Endothelial cell (in vitro differentiated cells): ENCODE measurements at regions not wholly inside any gene's neighbourhood (a gene's known extent, or its start where the extent isn't known, plus 50 kb on each side); places are given as distances from the start of the nearest gene placed in this dataset.

Source experiments
- DNase-seq: peaks from one replicate; pipeline ENCODE4 v3.0.0; 2021; ENCODE audit warnings: low spot score
- H3K27ac Mint-ChIP-seq: one replicate; pipeline ENCODE4 v1.8.0; 2021; ENCODE audit warnings: mixed read lengths, inconsistent platforms; ENCODE audit not compliant: unreplicated experiment
- H3K27me3 Mint-ChIP-seq: one replicate; pipeline ENCODE4 v1.8.0; 2021; ENCODE audit warnings: mild to moderate bottlenecking, moderate library complexity, mixed read lengths, inconsistent platforms; ENCODE audit not compliant: unreplicated experiment
- H3K36me3 Mint-ChIP-seq: one replicate; pipeline ENCODE4 v1.8.0; 2021; ENCODE audit warnings: mild to moderate bottlenecking, low read depth, mixed read lengths, inconsistent platforms; ENCODE audit not compliant: unreplicated experiment
- H3K4me1 Mint-ChIP-seq: one replicate; pipeline ENCODE4 v1.8.0; 2021; ENCODE audit warnings: mild to moderate bottlenecking, mixed read lengths, inconsistent platforms; ENCODE audit not compliant: unreplicated experiment
- H3K4me3 Mint-ChIP-seq: one replicate; pipeline ENCODE4 v1.8.0; 2021; ENCODE audit warnings: mild to moderate bottlenecking, mixed read lengths, inconsistent platforms; ENCODE audit not compliant: unreplicated experiment
- H3K9me3 Mint-ChIP-seq: one replicate; pipeline ENCODE4 v1.8.0; 2021; ENCODE audit warnings: mixed read lengths, inconsistent platforms; ENCODE audit not compliant: unreplicated experiment
- CTCF ChIP-seq: fragments of 200-600 bp; sonication (generic); IDR thresholded peaks from one replicate; pipeline ENCODE4 v1.5.0; 2021; ENCODE audit warnings: antibody characterized with exemption; ENCODE audit not compliant: unreplicated experiment

GRCh38 chr10:1896153-1896552, 158.8 kb upstream of the ADARB2 start:
- Mint-ChIP-seq H3K27ac (no peak overlapping the region), H3K9me3 (no peaks in the 10 kb centered on the region), H3K4me3 (no peak overlapping the region), H3K4me1 (no peaks in the 10 kb centered on the region), H3K36me3 (no peaks in the 10 kb centered on the region), H3K27me3 (peaks cover 4% of the 10 kb centered on the region)
- no peak for DNase-seq
- no peak for TF ChIP-seq CTCF

- H3K9me3 Mint-ChIP-seq = no peaks in the 10 kb centered on the region
- H3K4me1 Mint-ChIP-seq = no peaks in the 10 kb centered on the region
- no peaks in the 10 kb centered on the region for H3K36me3 Mint-ChIP-seq
- peaks cover 4% of the 10 kb centered on the region for H3K27me3 Mint-ChIP-seq
- no peak overlapping the region for H3K27ac Mint-ChIP-seq
- TF ChIP-seq CTCF = no peak
- H3K4me3 Mint-ChIP-seq = no peak overlapping the region
- no peak for DNase-seq
Observed at GRCh38 chr10:1895691-1896090, 158.4 kb upstream of the ADARB2 start.

GRCh38 chr10:1894912-1895311, 157.6 kb upstream of the ADARB2 start:
- Mint-ChIP-seq H3K27me3 (peaks cover 4% of the 10 kb centered on the region), H3K4me1 (no peaks in the 10 kb centered on the region), H3K27ac (no peak overlapping the region), H3K9me3 (no peaks in the 10 kb centered on the region), H3K36me3 (no peaks in the 10 kb centered on the region), H3K4me3 (no peak overlapping the region)
- no peak for DNase-seq
- TF ChIP-seq CTCF = no peak

- no peak for TF ChIP-seq CTCF
- no peak overlapping the region for H3K4me3 Mint-ChIP-seq
- no peak for DNase-seq
- H3K4me1 Mint-ChIP-seq = no peaks in the 10 kb centered on the region
- H3K36me3 Mint-ChIP-seq = no peaks in the 10 kb centered on the region
- H3K27ac Mint-ChIP-seq = no peak overlapping the region
- H3K27me3 Mint-ChIP-seq = peaks cover 4% of the 10 kb centered on the region
- H3K9me3 Mint-ChIP-seq = peaks cover under 1% of the 10 kb centered on the region
Observed at GRCh38 chr10:1893941-1894340, 156.6 kb upstream of the ADARB2 start.

GRCh38 chr10:1886039-1886438, 148.7 kb upstream of the ADARB2 start:
- no peak overlapping the region for H3K27ac Mint-ChIP-seq
- no peak overlapping the region for H3K4me3 Mint-ChIP-seq
- no peaks in the 10 kb centered on the region for H3K4me1 Mint-ChIP-seq
- no peaks in the 10 kb centered on the region for H3K27me3 Mint-ChIP-seq
- peaks cover 10% of the 10 kb centered on the region for H3K9me3 Mint-ChIP-seq
- H3K36me3 Mint-ChIP-seq = no peaks in the 10 kb centered on the region
- no peak for TF ChIP-seq CTCF
- no peak for DNase-seq
